CD14-positive monocyte (primary cell): ENCODE measurements at regions not wholly inside any gene's neighbourhood (a gene's known extent, or its start where the extent isn't known, plus 50 kb on each side); places are given as distances from the start of the nearest gene placed in this dataset.

Source experiments
- DNase-seq, 3 donors: peaks; one replicate each; pipeline ENCODE4 v3.0.0-alpha.2; 2011 to 2022
- H2AFZ ChIP-seq: 2 replicates; pipeline ENCODE4 v1.6.0; 2012; ENCODE audit warnings: mild to moderate bottlenecking, low read depth, low read length, inconsistent platforms; ENCODE audit not compliant: insufficient read depth, poor library complexity, severe bottlenecking
- H3K27ac ChIP-seq, 2 donors: 1 replicate in 1 of 2; 2 replicates in 1 of 2; pipeline ENCODE4 v1.5.1; 2012 to 2013; ENCODE audit warnings: low read length in 2 of 2, control low read depth in 1 of 2, inconsistent platforms in 1 of 2, low read depth in 1 of 2, mild to moderate bottlenecking in 1 of 2
- H3K27me3 ChIP-seq, 2 donors: one replicate each; pipeline versions ENCODE4 v1.6.0 to v1.6.1; 2011 to 2013; ENCODE audit warnings: low read length in 2 of 2; ENCODE audit not compliant: control insufficient read depth in 2 of 2, insufficient read depth in 2 of 2
- H3K36me3 ChIP-seq, 2 donors: replicated peaks in 1 of 2; 1 replicate in 1 of 2; 2 replicates in 1 of 2; pipeline versions ENCODE4 v1.5.1 to v1.6.1; 2012 to 2013; ENCODE audit warnings: low read length in 2 of 2, control low read depth in 1 of 2, inconsistent platforms in 1 of 2, mild to moderate bottlenecking in 1 of 2; ENCODE audit not compliant: insufficient read depth in 2 of 2, control insufficient read depth in 1 of 2
- H3K4me1 ChIP-seq, 2 donors: 1 replicate in 1 of 2; 2 replicates in 1 of 2; pipeline versions ENCODE4 v1.5.1 to v1.6.1; 2012 to 2013; ENCODE audit warnings: low read length in 2 of 2, control low read depth in 1 of 2, inconsistent platforms in 1 of 2, mild to moderate bottlenecking in 1 of 2, moderate library complexity in 1 of 2; ENCODE audit not compliant: insufficient read depth in 2 of 2, control insufficient read depth in 1 of 2
- H3K4me2 ChIP-seq: replicated peaks from 2 replicates; pipeline ENCODE3; 2012; ENCODE audit warnings: low read length, moderate library complexity, mild to moderate bottlenecking; ENCODE audit not compliant: poor library complexity, severe bottlenecking; ENCODE audit errors: extremely low read depth
- H3K4me3 ChIP-seq, 3 experiments: fragments of 200-600 bp in 1 of 3; sonication (generic) in 1 of 3; replicated peaks in 1 of 3; 1 replicate in 2 of 3; 2 replicates in 1 of 3; pipeline ENCODE4 v1.5.1; 2011 to 2013; ENCODE audit warnings: low read length in 3 of 3, mild to moderate bottlenecking in 3 of 3, control low read depth in 2 of 3, low read depth in 2 of 3, inconsistent platforms in 1 of 3, moderate library complexity in 1 of 3
- H3K79me2 ChIP-seq: 2 replicates; pipeline ENCODE4 v1.6.0; 2012; ENCODE audit warnings: mild to moderate bottlenecking, control low read depth, inconsistent platforms, low read length, moderate library complexity; ENCODE audit not compliant: insufficient read depth
- H3K9ac ChIP-seq: 2 replicates; pipeline ENCODE4 v1.6.0; 2017; ENCODE audit warnings: low read length, mild to moderate bottlenecking; ENCODE audit not compliant: insufficient read depth, poor library complexity, severe bottlenecking
- H3K9me3 ChIP-seq, 2 donors: replicated peaks in 1 of 2; 1 replicate in 1 of 2; 2 replicates in 1 of 2; pipeline versions ENCODE4 v1.5.1 to v1.6.1; 2012 to 2013; ENCODE audit warnings: low read length in 2 of 2, control low read depth in 1 of 2; ENCODE audit not compliant: control insufficient read depth in 1 of 2, insufficient read depth in 1 of 2
- H4K20me1 ChIP-seq: 2 replicates; pipeline ENCODE4 v1.6.0; 2012; ENCODE audit warnings: mild to moderate bottlenecking, low read length, control low read depth, moderate library complexity; ENCODE audit not compliant: insufficient read depth
- H3K27ac Mint-ChIP-seq, 7 donors: one replicate each; pipeline ENCODE4 v1.8.0; 2020; ENCODE audit warnings: mild to moderate bottlenecking in 7 of 7, mixed read lengths in 7 of 7, moderate library complexity in 6 of 7, inconsistent platforms in 2 of 7
- H3K27me3 Mint-ChIP-seq, 3 donors: one replicate each; pipeline ENCODE4 v1.8.0; 2021 to 2022; ENCODE audit warnings: low read depth in 3 of 3, mild to moderate bottlenecking in 3 of 3, mixed read lengths in 3 of 3, moderate library complexity in 3 of 3, inconsistent platforms in 1 of 3
- H3K36me3 Mint-ChIP-seq, 2 donors: one replicate each; pipeline ENCODE4 v1.8.0; 2020; ENCODE audit warnings: mixed read lengths in 2 of 2, inconsistent platforms in 1 of 2, mild to moderate bottlenecking in 1 of 2
- H3K4me1 Mint-ChIP-seq: one replicate; pipeline ENCODE4 v1.8.0; 2020; ENCODE audit warnings: mild to moderate bottlenecking, mixed read lengths
- H3K4me3 Mint-ChIP-seq, 2 donors: one replicate each; pipeline ENCODE4 v1.8.0; 2020; ENCODE audit warnings: mild to moderate bottlenecking in 2 of 2, mixed read lengths in 2 of 2, moderate library complexity in 1 of 2
- H3K9me3 Mint-ChIP-seq, 7 donors: one replicate each; pipeline ENCODE4 v1.8.0; 2020 to 2022; ENCODE audit warnings: mixed read lengths in 7 of 7, mild to moderate bottlenecking in 6 of 7, moderate library complexity in 6 of 7, inconsistent platforms in 2 of 7
- WGBS: methylation state at CpG from one replicate; pipeline ENCODE4 v1.1.5; 2013; ENCODE audit warnings: missing lambda C conversion rate; ENCODE audit not compliant: insufficient coverage; 5-methylcytosine and 5-hydroxymethylcytosine counted together
- intact Hi-C, 2 donors: fragments of 100-400 bp; cut with micrococcal nuclease; formaldehyde crosslinking; loops; one replicate each; pipeline versions ENCODE4 v1.15.0 to v1.15.1; 2023
- TF ChIP-seq, protein P1 (sequence below): fragments of 200-600 bp; IDR thresholded peaks from one replicate; pipeline ENCODE4 v1.8.0; 2022; ENCODE audit warnings: antibody characterized with exemption, mild to moderate bottlenecking

DNA sequence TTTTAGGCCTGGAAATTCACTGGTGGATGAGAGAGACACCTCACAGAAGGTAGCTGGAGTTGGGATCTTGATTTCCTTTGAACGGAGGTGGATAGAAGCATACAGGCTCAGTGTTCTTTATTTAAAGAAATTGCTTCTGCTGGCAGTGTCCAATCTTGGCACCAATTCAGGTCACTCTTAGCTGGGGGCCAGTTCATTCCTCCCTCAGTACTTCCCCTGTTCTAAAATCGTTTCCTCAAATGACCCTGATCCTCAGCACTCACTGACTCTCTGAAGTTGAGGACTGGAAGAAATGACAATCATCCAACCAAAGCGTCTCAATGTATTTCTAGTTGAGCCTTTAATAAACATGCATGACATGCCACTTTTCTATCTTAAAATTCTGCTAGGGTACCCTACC lies 472.5 kb upstream of the BTBD3 start:
- WGBS: 69% methylated on average over 3 of the region's 3 CpGs
- H3K4me3 ChIP-seq: no peak overlapping the region
- H3K79me2 ChIP-seq: no peaks in the 10 kb centered on the region
- H4K20me1 ChIP-seq: no peaks in the 10 kb centered on the region
- Mint-ChIP-seq H3K4me3 (no peak overlapping the region), H3K4me1 (peaks cover 5% of the 10 kb centered on the region), H3K9me3 (peaks cover 2 to 7% (median 4%) of the 10 kb centered on the region in 7 donors), H3K27me3 (peaks cover 0 to 2% (median 0%) of the 10 kb centered on the region in 3 donors), H3K27ac (no peak overlapping the region), H3K36me3 (no peaks in the 10 kb centered on the region)
- no peak overlapping the region for H2AFZ ChIP-seq
- H3K36me3 ChIP-seq: no peaks in the 10 kb centered on the region
- intact Hi-C loops: no loop called here
- no peak overlapping the region for H3K9ac ChIP-seq
- no peaks in the 10 kb centered on the region for H3K27me3 ChIP-seq
- no peak overlapping the region for H3K27ac ChIP-seq
- TF ChIP-seq, protein P1, sequence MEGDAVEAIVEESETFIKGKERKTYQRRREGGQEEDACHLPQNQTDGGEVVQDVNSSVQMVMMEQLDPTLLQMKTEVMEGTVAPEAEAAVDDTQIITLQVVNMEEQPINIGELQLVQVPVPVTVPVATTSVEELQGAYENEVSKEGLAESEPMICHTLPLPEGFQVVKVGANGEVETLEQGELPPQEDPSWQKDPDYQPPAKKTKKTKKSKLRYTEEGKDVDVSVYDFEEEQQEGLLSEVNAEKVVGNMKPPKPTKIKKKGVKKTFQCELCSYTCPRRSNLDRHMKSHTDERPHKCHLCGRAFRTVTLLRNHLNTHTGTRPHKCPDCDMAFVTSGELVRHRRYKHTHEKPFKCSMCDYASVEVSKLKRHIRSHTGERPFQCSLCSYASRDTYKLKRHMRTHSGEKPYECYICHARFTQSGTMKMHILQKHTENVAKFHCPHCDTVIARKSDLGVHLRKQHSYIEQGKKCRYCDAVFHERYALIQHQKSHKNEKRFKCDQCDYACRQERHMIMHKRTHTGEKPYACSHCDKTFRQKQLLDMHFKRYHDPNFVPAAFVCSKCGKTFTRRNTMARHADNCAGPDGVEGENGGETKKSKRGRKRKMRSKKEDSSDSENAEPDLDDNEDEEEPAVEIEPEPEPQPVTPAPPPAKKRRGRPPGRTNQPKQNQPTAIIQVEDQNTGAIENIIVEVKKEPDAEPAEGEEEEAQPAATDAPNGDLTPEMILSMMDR: no peak
- no peaks in the 10 kb centered on the region for H3K4me1 ChIP-seq
- no peak for DNase-seq
- no peak overlapping the region for H3K4me2 ChIP-seq
- H3K9me3 ChIP-seq: no peaks in the 10 kb centered on the region

DNA sequence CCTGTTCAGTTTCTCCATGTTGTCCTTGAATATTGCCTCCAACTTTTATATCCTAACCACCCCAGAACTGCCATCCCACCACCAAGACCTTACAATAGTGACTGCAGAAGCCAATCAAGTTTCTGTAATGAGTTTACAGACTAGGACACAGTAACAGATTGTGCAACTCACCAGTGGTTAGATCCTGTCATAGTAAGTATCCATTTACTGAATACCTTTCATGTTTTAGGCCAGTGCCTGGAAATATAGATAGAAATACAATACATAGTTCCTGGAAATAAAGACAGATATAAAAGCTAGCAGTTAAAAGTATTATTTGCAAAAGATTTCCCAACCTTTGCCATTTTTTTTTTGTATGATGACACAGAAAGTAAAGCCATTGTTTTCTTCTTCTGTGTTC lies 471.8 kb upstream of the BTBD3 start:
- H3K9ac ChIP-seq: no peak overlapping the region
- H3K36me3 ChIP-seq: no peaks in the 10 kb centered on the region
- H3K4me3 Mint-ChIP-seq: no peak overlapping the region

More for the DNA sequence above, 471.8 kb upstream of the BTBD3 start:
- Mint-ChIP-seq H3K36me3 (no peaks in the 10 kb centered on the region), H3K27me3 (peaks cover 0 to 2% (median 0%) of the 10 kb centered on the region in 3 donors), H3K4me1 (peaks cover 5% of the 10 kb centered on the region), H3K27ac (no peak overlapping the region), H3K9me3 (peaks cover 2 to 7% (median 4%) of the 10 kb centered on the region in 7 donors)
- Histone ChIP-seq H4K20me1 (no peaks in the 10 kb centered on the region), H2AFZ (no peak overlapping the region), H3K4me1 (no peaks in the 10 kb centered on the region), H3K27me3 (no peaks in the 10 kb centered on the region), H3K4me2 (no peak overlapping the region), H3K27ac (no peak overlapping the region), H3K9me3 (no peaks in the 10 kb centered on the region), H3K79me2 (no peaks in the 10 kb centered on the region), H3K4me3 (no peak overlapping the region)
- DNase-seq: no peak
- TF ChIP-seq, protein P1: no peak
- intact Hi-C loops: no loop called here
